ENCODE measurements at regions not wholly inside any gene's neighbourhood (a gene's known extent, or its start where the extent isn't known, plus 50 kb on each side); places are given as distances from the start of the nearest gene placed in this dataset.

DNA sequence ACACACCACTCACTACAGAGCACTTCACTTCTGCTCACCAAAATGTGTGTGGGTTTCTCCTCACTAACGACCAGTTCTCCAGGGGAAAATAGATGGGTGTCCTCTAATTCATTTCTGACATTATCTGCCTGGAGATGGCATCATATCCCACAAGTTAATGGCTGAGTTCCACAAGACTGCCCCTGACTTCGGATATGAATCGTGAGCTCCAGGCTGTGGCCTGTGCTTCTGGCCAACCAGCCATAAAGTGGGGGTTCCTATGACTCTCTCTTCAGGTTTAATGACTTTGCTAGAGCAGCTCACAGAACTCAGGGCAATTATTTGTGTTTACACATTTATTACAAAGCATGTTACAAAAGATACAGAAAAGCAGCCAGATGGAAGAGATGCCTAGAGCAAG is 113.0 kb upstream of the SYT13 start (continued):
- TF ChIP-seq, protein P1, sequence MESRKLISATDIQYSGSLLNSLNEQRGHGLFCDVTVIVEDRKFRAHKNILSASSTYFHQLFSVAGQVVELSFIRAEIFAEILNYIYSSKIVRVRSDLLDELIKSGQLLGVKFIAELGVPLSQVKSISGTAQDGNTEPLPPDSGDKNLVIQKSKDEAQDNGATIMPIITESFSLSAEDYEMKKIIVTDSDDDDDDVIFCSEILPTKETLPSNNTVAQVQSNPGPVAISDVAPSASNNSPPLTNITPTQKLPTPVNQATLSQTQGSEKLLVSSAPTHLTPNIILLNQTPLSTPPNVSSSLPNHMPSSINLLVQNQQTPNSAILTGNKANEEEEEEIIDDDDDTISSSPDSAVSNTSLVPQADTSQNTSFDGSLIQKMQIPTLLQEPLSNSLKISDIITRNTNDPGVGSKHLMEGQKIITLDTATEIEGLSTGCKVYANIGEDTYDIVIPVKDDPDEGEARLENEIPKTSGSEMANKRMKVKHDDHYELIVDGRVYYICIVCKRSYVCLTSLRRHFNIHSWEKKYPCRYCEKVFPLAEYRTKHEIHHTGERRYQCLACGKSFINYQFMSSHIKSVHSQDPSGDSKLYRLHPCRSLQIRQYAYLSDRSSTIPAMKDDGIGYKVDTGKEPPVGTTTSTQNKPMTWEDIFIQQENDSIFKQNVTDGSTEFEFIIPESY (IDR thresholded peaks at IDR 0.05; ENCODE audit: borderline replicate concordance, low read depth): no peak
- TF ChIP-seq, protein P2, sequence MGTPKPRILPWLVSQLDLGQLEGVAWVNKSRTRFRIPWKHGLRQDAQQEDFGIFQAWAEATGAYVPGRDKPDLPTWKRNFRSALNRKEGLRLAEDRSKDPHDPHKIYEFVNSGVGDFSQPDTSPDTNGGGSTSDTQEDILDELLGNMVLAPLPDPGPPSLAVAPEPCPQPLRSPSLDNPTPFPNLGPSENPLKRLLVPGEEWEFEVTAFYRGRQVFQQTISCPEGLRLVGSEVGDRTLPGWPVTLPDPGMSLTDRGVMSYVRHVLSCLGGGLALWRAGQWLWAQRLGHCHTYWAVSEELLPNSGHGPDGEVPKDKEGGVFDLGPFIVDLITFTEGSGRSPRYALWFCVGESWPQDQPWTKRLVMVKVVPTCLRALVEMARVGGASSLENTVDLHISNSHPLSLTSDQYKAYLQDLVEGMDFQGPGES (IDR thresholded peaks at IDR 0.05; ENCODE audit: low read depth, low read length): no peak
- no peak for TF ChIP-seq JUND (IDR thresholded peaks at IDR 0.05)
- no peak for TF ChIP-seq FOSL2 (IDR thresholded peaks at IDR 0.05; ENCODE audit: borderline replicate concordance, low read depth)
- TF ChIP-seq, protein P3, sequence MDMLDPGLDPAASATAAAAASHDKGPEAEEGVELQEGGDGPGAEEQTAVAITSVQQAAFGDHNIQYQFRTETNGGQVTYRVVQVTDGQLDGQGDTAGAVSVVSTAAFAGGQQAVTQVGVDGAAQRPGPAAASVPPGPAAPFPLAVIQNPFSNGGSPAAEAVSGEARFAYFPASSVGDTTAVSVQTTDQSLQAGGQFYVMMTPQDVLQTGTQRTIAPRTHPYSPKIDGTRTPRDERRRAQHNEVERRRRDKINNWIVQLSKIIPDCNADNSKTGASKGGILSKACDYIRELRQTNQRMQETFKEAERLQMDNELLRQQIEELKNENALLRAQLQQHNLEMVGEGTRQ (IDR thresholded peaks at IDR 0.05; ENCODE audit: borderline replicate concordance, low read depth, low read length): no peak

DNA sequence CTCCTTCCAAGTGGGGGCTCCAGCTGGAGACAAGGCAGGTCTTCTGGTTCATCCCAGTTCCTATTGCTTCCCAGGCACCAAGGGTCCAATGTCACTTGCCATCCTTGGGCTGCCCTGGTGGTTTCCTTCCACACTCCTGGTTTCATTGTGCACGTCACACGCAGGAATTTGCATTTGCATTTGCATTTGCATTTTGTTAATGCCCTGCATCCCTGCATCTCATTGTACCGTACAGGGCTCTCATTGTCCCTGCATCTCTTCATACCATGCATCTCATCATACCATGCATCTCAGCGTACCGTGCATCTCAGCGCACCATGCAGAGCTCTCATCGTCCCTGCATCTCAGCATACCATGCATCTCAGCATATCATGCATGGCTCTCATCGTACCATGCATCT is 112.2 kb upstream of the SYT13 start:
- Histone ChIP-seq H2AFZ (ENCODE audit: low read depth) (no peak overlapping the region), H3K4me2 (no peak overlapping the region), H3K9me3 (no peaks in the 10 kb centered on the region), H3K27me3 (ENCODE audit: insufficient read depth) (no peaks in the 10 kb centered on the region), H3K79me2 (ENCODE audit: insufficient read depth) (no peaks in the 10 kb centered on the region), H4K20me1 (ENCODE audit: insufficient read depth) (no peaks in the 10 kb centered on the region), H3K36me3 (replicated peaks in 1 of 2; ENCODE audit: control insufficient read depth in 1 of 2, insufficient read depth in 2 of 2, low read length in 1 of 2) (no peaks in the 10 kb centered on the region), H3K27ac (ENCODE audit: low read depth in 2 of 2, low read length in 1 of 2) (no peak overlapping the region), H3K4me3 (ENCODE audit: low read depth in 2 of 2, low read length in 1 of 2) (no peak overlapping the region), H3K4me1 (ENCODE audit: control insufficient read depth in 1 of 2, insufficient read depth in 2 of 2, low read depth in 1 of 2, low read length in 1 of 2) (peaks cover 6 to 19% of the 10 kb centered on the region in 2 experiments; a peak in 3 of 4 replicates), H3K9ac (no peak overlapping the region), H3F3A (replicated peaks; ENCODE audit: insufficient read depth) (peaks cover 6% of the 10 kb centered on the region), H3K9me2 (no peaks in the 10 kb centered on the region)
- TF ChIP-seq TEAD4 (IDR thresholded peaks at IDR 0.05; ENCODE audit: borderline replicate concordance, insufficient read depth): no peak
- 88% methylated on average over 8 of the region's 8 CpGs for WGBS (ENCODE audit: low lambda C conversion rate)
- CTCF ChIA-PET: interaction anchor here (1.2 to 1.3 kb wide), 3 partner anchors 14 to 373 kb away, joined by 3 to 11 read pairs (median 3); no protein-coding TSS in a partner anchor
- POLR2A ChIA-PET: no interaction called here
- no peak for DNase-seq

DNA sequence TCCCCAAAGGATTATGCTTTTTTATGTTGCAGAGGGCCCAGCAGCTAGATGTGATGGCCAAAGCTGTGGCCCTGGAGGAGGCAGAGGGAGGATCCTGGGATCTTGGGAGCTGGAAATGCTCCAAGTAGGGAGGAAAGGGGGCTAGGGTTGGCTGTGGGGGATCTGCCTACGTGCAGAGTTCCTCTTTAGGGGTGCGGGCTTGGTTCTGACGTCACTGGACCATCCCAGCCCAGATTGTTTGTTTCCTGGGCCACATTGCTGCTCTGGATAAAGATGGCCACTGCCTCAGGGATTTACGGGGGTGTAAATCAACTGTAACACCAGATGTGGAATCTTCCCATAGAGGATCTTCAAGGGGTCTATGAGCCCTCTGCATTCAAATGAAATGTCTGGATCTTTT is 110.3 kb upstream of the SYT13 start:
- Histone ChIP-seq H3K79me2 (ENCODE audit: insufficient read depth) (no peaks in the 10 kb centered on the region), H3K9me3 (no peaks in the 10 kb centered on the region), H3K27me3 (ENCODE audit: insufficient read depth) (no peaks in the 10 kb centered on the region), H3K4me2 (no peak overlapping the region), H3F3A (replicated peaks; ENCODE audit: insufficient read depth) (peaks cover 6% of the 10 kb centered on the region), H4K20me1 (ENCODE audit: insufficient read depth) (no peaks in the 10 kb centered on the region), H3K36me3 (replicated peaks in 1 of 2; ENCODE audit: control insufficient read depth in 1 of 2, insufficient read depth in 2 of 2, low read length in 1 of 2) (no peaks in the 10 kb centered on the region), H3K9me2 (no peaks in the 10 kb centered on the region), H3K27ac (ENCODE audit: low read depth in 2 of 2, low read length in 1 of 2) (no peak overlapping the region), H3K4me3 (ENCODE audit: low read depth in 2 of 2, low read length in 1 of 2) (no peak overlapping the region), H3K4me1 (ENCODE audit: control insufficient read depth in 1 of 2, insufficient read depth in 2 of 2, low read depth in 1 of 2, low read length in 1 of 2) (peaks cover 14 to 25% of the 10 kb centered on the region in 2 experiments; a peak in 3 of 4 replicates), H3K9ac (no peak overlapping the region), H2AFZ (ENCODE audit: low read depth) (peak overlapping the region; percentile 9; the same call in 1 of the 2 replicates)
- 59% methylated on average over 4 of the region's 4 CpGs for WGBS (ENCODE audit: low lambda C conversion rate)
- ChIA-PET CTCF (interaction anchor here (0.7 to 1.8 kb wide), 7 partner anchors 21 to 883 kb away, joined by 3 to 6 read pairs (median 3); no protein-coding TSS in a partner anchor), POLR2A (no interaction called here)
- peak; percentile 31 for DNase-seq
- TF ChIP-seq GATA2 (CRISPR knock-in tag; IDR thresholded peaks at IDR 0.05) (no peak), TAF1 (IDR thresholded peaks at IDR 0.05; ENCODE audit: borderline replicate concordance, low read depth, low read length) (no peak), ELF1 (IDR thresholded peaks at IDR 0.05) (no peak), RXRA (IDR thresholded peaks at IDR 0.05; ENCODE audit: borderline replicate concordance, low read depth) (no peak), FOXM1 (IDR thresholded peaks at IDR 0.05; ENCODE audit: low read depth) (no peak), JUND (IDR thresholded peaks at IDR 0.05) (no peak), TCF12 (IDR thresholded peaks at IDR 0.05) (no peak), MEF2A (IDR thresholded peaks at IDR 0.05; ENCODE audit: borderline replicate concordance, low read depth) (no peak)
- TF ChIP-seq, protein P3 (IDR thresholded peaks at IDR 0.05; ENCODE audit: borderline replicate concordance, low read depth, low read length): no peak
- TF ChIP-seq, protein P4, sequence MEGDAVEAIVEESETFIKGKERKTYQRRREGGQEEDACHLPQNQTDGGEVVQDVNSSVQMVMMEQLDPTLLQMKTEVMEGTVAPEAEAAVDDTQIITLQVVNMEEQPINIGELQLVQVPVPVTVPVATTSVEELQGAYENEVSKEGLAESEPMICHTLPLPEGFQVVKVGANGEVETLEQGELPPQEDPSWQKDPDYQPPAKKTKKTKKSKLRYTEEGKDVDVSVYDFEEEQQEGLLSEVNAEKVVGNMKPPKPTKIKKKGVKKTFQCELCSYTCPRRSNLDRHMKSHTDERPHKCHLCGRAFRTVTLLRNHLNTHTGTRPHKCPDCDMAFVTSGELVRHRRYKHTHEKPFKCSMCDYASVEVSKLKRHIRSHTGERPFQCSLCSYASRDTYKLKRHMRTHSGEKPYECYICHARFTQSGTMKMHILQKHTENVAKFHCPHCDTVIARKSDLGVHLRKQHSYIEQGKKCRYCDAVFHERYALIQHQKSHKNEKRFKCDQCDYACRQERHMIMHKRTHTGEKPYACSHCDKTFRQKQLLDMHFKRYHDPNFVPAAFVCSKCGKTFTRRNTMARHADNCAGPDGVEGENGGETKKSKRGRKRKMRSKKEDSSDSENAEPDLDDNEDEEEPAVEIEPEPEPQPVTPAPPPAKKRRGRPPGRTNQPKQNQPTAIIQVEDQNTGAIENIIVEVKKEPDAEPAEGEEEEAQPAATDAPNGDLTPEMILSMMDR (IDR thresholded peaks at IDR 0.05): no peak
- TF ChIP-seq, protein P2 (IDR thresholded peaks at IDR 0.05; ENCODE audit: low read depth, low read length): no peak
- TF ChIP-seq, protein P1 (IDR thresholded peaks at IDR 0.05; ENCODE audit: borderline replicate concordance, low read depth): no peak
